ENCODE measurements at regions not wholly inside any gene's neighbourhood (a gene's known extent, or its start where the extent isn't known, plus 50 kb on each side); places are given as distances from the start of the nearest gene placed in this dataset.

- Histone ChIP-seq H3K4me3 (no peak overlapping the region), H3K9me2 (ENCODE audit: insufficient read depth) (no peaks in the 10 kb centered on the region), H3K4me1 (ENCODE audit: insufficient read depth) (no peaks in the 10 kb centered on the region), H3K9me3 (ENCODE audit: low read depth) (no peaks in the 10 kb centered on the region), H4K20me1 (ENCODE audit: insufficient read depth) (no peaks in the 10 kb centered on the region), H3K4me2 (ENCODE audit: unreplicated experiment) (no peak overlapping the region), H3K27me3 (replicated peaks; ENCODE audit: insufficient read depth) (no peaks in the 10 kb centered on the region), H3K79me2 (ENCODE audit: insufficient read depth) (no peaks in the 10 kb centered on the region), H3K9ac (no peak overlapping the region), H3F3A (ENCODE audit: insufficient read depth) (no peaks in the 10 kb centered on the region), H3K36me3 (ENCODE audit: low read depth) (no peaks in the 10 kb centered on the region), H3K27ac (no peak overlapping the region), H2AFZ (no peak overlapping the region)
- TF ChIP-seq EZH2 (IDR thresholded peaks at IDR 0.05; ENCODE audit: insufficient read depth, poor library complexity, severe bottlenecking) (no peak), EZH2phosphoT487 (IDR thresholded peaks at IDR 0.05; ENCODE audit: insufficient read depth, low read depth) (no peak)
- in situ Hi-C loops (cut with MboI): no loop called here
- no peak for DNase-seq
These were observed 163.5 kb upstream of the ANKRD55 start for GRCh38 chr5:56396634-56397033.

- no peaks in the 10 kb centered on the region for H3F3A ChIP-seq (ENCODE audit: insufficient read depth)
- TF ChIP-seq EZH2 (IDR thresholded peaks at IDR 0.05; ENCODE audit: insufficient read depth, poor library complexity, severe bottlenecking): no peak
- TF ChIP-seq EZH2phosphoT487 (IDR thresholded peaks at IDR 0.05; ENCODE audit: insufficient read depth, low read depth): no peak
- no peak overlapping the region for H3K27ac ChIP-seq
- in situ Hi-C loops (cut with MboI): no loop called here
- H3K9me2 ChIP-seq (ENCODE audit: insufficient read depth): no peaks in the 10 kb centered on the region
- H3K4me3 ChIP-seq: no peak overlapping the region
- H4K20me1 ChIP-seq (ENCODE audit: insufficient read depth): no peaks in the 10 kb centered on the region
- H3K9me3 ChIP-seq (ENCODE audit: low read depth): no peaks in the 10 kb centered on the region
- no peaks in the 10 kb centered on the region for H3K79me2 ChIP-seq (ENCODE audit: insufficient read depth)
- WGBS, 2 experiments (ENCODE audit: low coverage in 1 of 2, low lambda C conversion rate in 2 of 2, missing lambda C conversion rate in 2 of 2): 36 to 38% methylated on average over 2 of the region's 2 CpGs
- no peak overlapping the region for H2AFZ ChIP-seq
- no peak overlapping the region for H3K4me2 ChIP-seq (ENCODE audit: unreplicated experiment)
- H3K9ac ChIP-seq: no peak overlapping the region
- H3K27me3 ChIP-seq (replicated peaks; ENCODE audit: insufficient read depth): peaks cover 24% of the 10 kb centered on the region
- H3K36me3 ChIP-seq (ENCODE audit: low read depth): no peaks in the 10 kb centered on the region
- DNase-seq: no peak
- no peaks in the 10 kb centered on the region for H3K4me1 ChIP-seq (ENCODE audit: insufficient read depth)
These were observed 156.1 kb upstream of the ANKRD55 start for GRCh38 chr5:56389261-56389660.

GRCh38 chr5:56388229-56388985 lies 155.3 kb upstream of the ANKRD55 start:
- Histone ChIP-seq H3K27ac (no peak overlapping the region), H3K79me2 (ENCODE audit: insufficient read depth) (no peaks in the 10 kb centered on the region), H3K9me3 (ENCODE audit: low read depth) (no peaks in the 10 kb centered on the region), H3K36me3 (ENCODE audit: low read depth) (no peaks in the 10 kb centered on the region), H3K4me3 (no peak overlapping the region), H3K9ac (no peak overlapping the region), H3K4me1 (ENCODE audit: insufficient read depth) (no peaks in the 10 kb centered on the region), H3F3A (ENCODE audit: insufficient read depth) (no peaks in the 10 kb centered on the region), H3K27me3 (replicated peaks; ENCODE audit: insufficient read depth) (peaks cover 24% of the 10 kb centered on the region), H3K9me2 (ENCODE audit: insufficient read depth) (no peaks in the 10 kb centered on the region), H4K20me1 (ENCODE audit: insufficient read depth) (no peaks in the 10 kb centered on the region), H3K4me2 (ENCODE audit: unreplicated experiment) (no peak overlapping the region), H2AFZ (no peak overlapping the region)
- DNase-seq: no peak
- in situ Hi-C loops (cut with MboI): no loop called here
- 22 to 29% methylated on average over 1 of the region's 1 CpG for whole genome bisulfite sequencing, 2 experiments (ENCODE audit: low coverage in 1 of 2, low lambda C conversion rate in 2 of 2, missing lambda C conversion rate in 2 of 2)
- no peak for TF ChIP-seq EZH2 (IDR thresholded peaks at IDR 0.05; ENCODE audit: insufficient read depth, poor library complexity, severe bottlenecking)
- no peak for TF ChIP-seq EZH2phosphoT487 (IDR thresholded peaks at IDR 0.05; ENCODE audit: insufficient read depth, low read depth)

- Histone ChIP-seq H3K79me2 (ENCODE audit: insufficient read depth) (no peaks in the 10 kb centered on the region), H3K9me2 (ENCODE audit: insufficient read depth) (no peaks in the 10 kb centered on the region), H3K36me3 (ENCODE audit: low read depth) (no peaks in the 10 kb centered on the region), H3F3A (ENCODE audit: insufficient read depth) (no peaks in the 10 kb centered on the region), H3K27me3 (replicated peaks; ENCODE audit: insufficient read depth) (peaks cover 24% of the 10 kb centered on the region), H3K4me3 (no peak overlapping the region), H3K4me1 (ENCODE audit: insufficient read depth) (no peaks in the 10 kb centered on the region), H3K9ac (no peak overlapping the region), H3K27ac (no peak overlapping the region), H4K20me1 (ENCODE audit: insufficient read depth) (no peaks in the 10 kb centered on the region), H2AFZ (no peak overlapping the region), H3K9me3 (ENCODE audit: low read depth) (no peaks in the 10 kb centered on the region), H3K4me2 (ENCODE audit: unreplicated experiment) (no peak overlapping the region)
- DNase-seq: no peak
- whole genome bisulfite sequencing, 2 experiments (ENCODE audit: low coverage in 1 of 2, low lambda C conversion rate in 2 of 2, missing lambda C conversion rate in 2 of 2): 31 to 38% methylated on average over 2 of the region's 2 CpGs
- TF ChIP-seq EZH2 (IDR thresholded peaks at IDR 0.05; ENCODE audit: insufficient read depth, poor library complexity, severe bottlenecking) (no peak), EZH2phosphoT487 (IDR thresholded peaks at IDR 0.05; ENCODE audit: insufficient read depth, low read depth) (no peak)
- in situ Hi-C loops (cut with MboI): no loop called here
These were observed 152.9 kb upstream of the ANKRD55 start for GRCh38 chr5:56386046-56386445.

- Histone ChIP-seq H3K4me2 (ENCODE audit: unreplicated experiment) (no peak overlapping the region), H3K9ac (no peak overlapping the region), H3K36me3 (ENCODE audit: low read depth) (no peaks in the 10 kb centered on the region), H3K79me2 (ENCODE audit: insufficient read depth) (no peaks in the 10 kb centered on the region), H3K4me1 (ENCODE audit: insufficient read depth) (no peaks in the 10 kb centered on the region), H3K4me3 (no peak overlapping the region), H2AFZ (no peak overlapping the region), H3K9me3 (ENCODE audit: low read depth) (no peaks in the 10 kb centered on the region), H3K27ac (no peak overlapping the region), H3F3A (ENCODE audit: insufficient read depth) (no peaks in the 10 kb centered on the region), H3K27me3 (replicated peaks; ENCODE audit: insufficient read depth) (peaks cover 32% of the 10 kb centered on the region), H3K9me2 (ENCODE audit: insufficient read depth) (no peaks in the 10 kb centered on the region), H4K20me1 (ENCODE audit: insufficient read depth) (no peaks in the 10 kb centered on the region)
- TF ChIP-seq EZH2 (IDR thresholded peaks at IDR 0.05; ENCODE audit: insufficient read depth, poor library complexity, severe bottlenecking) (no peak), EZH2phosphoT487 (IDR thresholded peaks at IDR 0.05; ENCODE audit: insufficient read depth, low read depth) (no peak)
- WGBS, 2 experiments (ENCODE audit: low coverage in 1 of 2, low lambda C conversion rate in 2 of 2, missing lambda C conversion rate in 2 of 2): 81 to 83% methylated on average over 12 of the region's 12 CpGs
- in situ Hi-C loops (cut with MboI): no loop called here
- no peak for DNase-seq
These were observed 151.1 kb upstream of the ANKRD55 start for GRCh38 chr5:56384186-56384585.

Data from GM23248 (cell line).